SW480 (cell line): ENCODE measurements at regions not wholly inside any gene's neighbourhood (a gene's known extent, or its start where the extent isn't known, plus 50 kb on each side); places are given as distances from the start of the nearest gene placed in this dataset.

Experiments used
- DNase-seq: peaks from one replicate; pipeline ENCODE4 v3.0.0-alpha.2; 2016; ENCODE audit warnings: low spot score

GRCh38 chr3:82287562-82287961 lies 526.1 kb upstream of the GBE1 start:
- no peak for DNase-seq

GRCh38 chr3:82281205-82281604 lies 519.8 kb upstream of the GBE1 start:
- DNase-seq, result no peak

GRCh38 chr3:82276992-82277391 lies 515.5 kb upstream of the GBE1 start:
- no peak for DNase-seq

DNA sequence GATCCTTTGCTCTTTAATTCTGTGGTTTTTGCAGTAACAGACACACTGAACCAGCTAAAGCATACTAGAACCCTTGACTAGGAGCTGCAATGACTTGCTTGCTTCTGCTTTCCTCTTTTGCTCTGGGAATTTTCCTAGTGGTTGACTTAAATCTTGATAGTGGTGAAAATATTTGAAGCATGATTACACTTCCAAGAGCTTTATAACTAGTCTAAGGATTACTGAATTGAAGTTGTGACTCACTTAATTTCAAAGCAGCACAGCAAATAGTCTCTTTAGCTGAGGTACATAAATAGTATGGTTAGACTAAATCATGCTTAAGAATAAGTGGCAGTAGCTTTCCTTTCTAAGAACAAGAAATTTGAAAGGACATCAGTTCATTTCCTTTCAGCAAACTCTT lies 513.5 kb upstream of the GBE1 start:
- no peak for DNase-seq

DNA sequence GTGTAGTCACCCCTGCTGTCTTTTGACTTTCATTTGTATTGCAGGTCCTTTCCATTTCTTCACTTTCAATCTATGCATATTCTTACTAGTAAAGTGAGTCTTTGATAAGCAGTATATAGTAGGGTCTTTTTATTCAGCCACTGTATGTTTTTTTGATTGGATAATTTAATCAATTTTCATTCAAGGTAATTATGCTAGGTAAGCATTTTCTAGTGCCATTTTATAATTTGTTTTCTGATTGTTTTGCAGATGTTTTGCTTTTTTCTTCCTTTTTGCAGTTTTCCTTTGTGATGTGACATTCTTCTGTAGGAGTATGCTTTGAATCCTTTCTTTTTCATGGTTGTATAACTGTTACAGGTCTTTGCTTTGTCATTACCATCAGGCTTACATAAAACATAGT lies 504.3 kb upstream of the GBE1 start:
- no peak for DNase-seq

DNA sequence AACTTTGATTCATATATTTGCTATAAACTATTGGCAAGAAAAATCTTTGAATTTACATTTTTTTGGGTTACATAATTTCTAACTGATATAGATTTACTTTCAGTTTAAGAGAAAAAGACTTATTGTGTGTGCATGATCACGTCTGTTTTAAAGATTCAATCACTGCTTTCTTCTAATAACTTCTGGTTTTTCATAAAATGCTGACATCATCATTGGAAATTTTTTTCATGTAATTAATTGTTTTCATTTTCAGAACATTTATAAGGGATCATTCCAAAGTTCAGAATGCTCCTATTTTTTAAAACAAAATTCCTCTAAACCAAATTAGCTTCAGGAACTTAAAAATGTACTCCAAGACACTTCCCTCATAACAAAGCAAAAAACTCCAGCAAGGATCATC lies 500.7 kb upstream of the GBE1 start:
- no peak for DNase-seq

DNA sequence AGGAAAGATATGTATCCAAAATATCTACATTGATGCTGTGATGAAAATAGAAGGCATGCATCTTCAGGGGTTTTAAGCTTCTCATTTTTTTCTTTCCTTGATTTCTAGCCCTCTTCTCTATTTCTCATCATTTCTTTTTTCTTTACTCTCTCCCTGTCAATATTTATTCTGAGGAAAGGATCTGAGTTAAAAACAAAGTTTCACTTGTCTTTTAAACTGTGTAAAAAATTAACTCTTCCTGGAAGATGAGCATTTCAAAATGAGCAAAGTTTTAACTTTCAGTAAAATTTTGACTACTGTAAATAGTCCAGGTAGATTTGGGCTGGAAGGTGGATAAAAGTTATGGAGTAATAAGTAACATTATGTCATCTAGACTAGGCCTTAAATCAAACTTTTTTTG lies 500.2 kb upstream of the GBE1 start:
- no peak for DNase-seq

DNA sequence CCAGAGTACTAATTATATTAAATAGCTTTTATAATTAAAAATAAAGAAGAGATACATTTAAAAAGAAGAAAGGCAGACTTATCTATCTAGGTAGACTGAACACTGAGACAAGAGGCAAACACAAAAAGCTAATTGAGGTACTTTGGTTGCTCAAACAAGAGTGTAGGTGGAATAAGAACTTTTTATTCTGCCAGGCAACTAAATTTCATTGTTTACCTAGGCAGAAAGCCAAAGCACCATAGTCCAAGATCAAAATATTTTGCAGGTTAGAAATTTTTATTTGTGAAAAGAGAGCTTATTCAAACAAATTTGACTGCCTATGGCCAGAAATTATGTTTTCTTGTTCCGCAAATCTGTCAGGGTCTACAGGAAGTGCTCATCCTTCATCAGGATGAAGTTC lies 499.6 kb upstream of the GBE1 start:
- no peak for DNase-seq

DNA sequence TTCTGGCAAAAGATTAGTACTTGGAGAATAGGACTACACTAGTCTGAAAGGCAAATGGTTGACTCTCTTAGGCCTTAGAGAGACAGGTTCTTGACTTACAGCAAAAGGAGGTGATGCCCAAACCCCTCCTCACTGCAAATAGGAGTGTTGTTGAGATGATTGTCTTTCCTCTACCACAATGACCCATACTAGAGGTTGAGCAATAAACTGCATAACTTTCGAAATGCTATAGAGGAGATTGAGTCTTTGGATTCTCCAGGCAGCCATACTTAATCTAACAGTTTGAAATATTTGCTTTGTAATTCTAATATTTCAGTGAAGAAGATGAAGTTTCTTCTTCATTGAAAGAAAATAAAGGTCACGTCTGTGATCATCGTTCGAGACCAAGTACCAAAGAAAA lies 498.5 kb upstream of the GBE1 start:
- DNase-seq, result no peak

DNA sequence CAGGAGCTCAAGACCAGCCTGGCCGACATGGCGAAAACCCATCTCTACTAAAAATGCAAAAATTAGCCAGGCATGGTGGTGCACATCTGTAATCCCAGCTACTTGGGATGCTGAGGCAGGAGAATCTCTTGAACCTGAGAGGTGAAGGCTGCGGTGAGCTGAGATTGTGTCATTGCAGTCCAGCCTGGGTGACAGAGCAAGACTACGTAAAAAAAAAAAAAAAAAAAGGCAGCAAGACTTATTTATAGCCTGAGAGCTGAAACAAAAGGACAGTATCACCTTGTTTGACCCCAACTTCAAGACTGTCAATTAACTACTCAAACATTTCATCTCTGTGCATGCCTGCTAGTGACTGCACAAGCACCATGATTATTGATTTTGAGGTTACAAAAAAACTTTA lies 478.9 kb upstream of the GBE1 start:
- no peak for DNase-seq

DNA sequence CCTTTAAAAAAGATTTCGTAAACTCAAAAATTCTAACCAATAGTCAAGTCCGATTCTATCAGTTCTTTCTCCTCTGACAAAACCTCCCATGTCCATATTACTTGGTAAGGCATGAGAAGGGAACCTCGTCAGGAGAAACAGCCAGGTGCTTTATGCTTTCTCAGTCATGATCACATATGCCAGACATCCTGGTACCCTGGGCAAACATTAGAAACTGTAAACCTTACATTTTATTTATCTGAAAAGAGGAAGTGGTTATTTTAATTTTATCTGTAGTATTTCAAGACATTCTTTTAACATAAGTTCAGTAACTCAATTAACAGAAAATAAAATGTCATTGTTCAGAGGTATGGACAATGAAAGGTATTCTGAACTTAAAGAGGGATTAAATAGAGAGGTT lies 474.8 kb upstream of the GBE1 start:
- DNase-seq, result no peak

- no peak for DNase-seq
These were observed 468.0 kb upstream of the GBE1 start for GRCh38 chr3:82229397-82229796.

- no peak for DNase-seq
These were observed 463.2 kb upstream of the GBE1 start for GRCh38 chr3:82224661-82225060.

DNA sequence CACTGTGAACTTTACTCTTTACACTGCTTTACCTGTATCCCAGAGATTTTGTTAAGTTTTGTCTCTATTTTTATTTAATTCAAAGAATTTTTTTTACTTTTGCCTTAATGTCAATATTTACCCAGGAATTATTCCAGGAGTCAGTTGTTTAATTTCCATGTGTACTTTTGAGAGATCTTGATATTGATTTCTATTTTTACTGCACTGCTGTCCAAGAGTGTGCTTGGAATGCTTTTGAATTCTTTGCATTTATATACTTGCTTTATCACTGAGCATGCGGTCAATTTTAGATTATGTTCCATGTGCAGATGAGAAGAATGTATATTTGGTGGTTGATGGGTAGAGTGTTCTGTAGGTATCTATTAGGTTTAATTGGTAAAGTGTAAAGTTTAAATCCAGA lies 461.0 kb upstream of the GBE1 start:
- no peak for DNase-seq

DNA sequence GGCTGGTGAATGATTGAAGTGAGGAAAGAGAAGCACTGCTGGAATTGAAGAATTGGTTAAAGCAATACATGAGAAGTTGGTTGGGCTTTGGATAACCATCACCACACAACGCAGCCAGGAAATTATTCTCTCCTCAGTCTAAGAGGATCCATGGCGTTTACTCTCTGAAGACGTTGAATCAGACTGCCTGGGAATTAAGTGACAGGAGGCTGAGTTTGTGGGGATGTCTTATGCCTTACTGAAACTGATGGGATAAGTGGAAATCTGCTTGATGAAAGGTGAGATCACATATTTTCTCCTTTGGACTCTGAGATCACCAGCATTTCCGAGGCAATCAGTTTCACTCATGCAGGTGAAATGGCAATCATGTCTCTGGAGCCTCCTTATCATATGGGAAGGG lies 456.1 kb upstream of the GBE1 start:
- DNase-seq, result no peak

DNA sequence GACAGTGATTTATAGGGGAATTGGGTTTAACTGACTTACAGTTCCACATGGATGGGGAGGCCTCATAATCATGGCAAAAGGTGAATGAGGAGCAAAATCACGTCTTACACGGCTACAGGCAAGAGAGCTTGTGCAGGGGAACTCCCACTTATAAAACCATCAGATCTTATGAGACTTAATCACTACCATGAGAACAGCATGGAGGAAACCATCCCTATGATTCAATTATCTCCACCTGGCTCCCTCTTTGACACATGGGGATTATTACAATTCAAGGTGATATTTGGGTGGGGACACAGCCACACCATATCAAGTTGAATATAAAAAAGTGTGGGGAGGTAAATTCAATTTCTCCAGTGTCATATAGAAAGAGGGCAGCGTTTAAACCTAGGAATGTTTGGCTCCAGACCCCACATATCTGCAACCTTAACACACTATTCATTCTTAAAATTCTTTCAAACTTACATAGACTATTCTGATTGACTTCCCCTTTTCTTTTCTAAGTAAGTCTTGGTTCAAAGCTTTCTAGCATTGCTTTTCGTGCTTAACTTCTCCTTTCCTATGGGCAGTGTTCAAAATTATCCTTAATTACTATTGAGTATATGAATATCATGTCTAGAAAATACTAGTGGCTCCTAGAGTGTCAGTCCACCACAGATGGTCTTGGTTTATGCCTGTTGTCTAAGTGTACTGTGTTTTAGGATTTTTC lies 446.7 kb upstream of the GBE1 start:
- DNase-seq, result no peak

GRCh38 chr3:82202269-82202668 lies 440.8 kb upstream of the GBE1 start:
- no peak for DNase-seq

- DNase-seq, result no peak
These were observed 439.9 kb upstream of the GBE1 start for GRCh38 chr3:82201316-82201715.

GRCh38 chr3:82198009-82198408 lies 436.6 kb upstream of the GBE1 start:
- no peak for DNase-seq

GRCh38 chr3:82196645-82197044 lies 435.2 kb upstream of the GBE1 start:
- no peak for DNase-seq

- DNase-seq, result no peak
These were observed 433.4 kb upstream of the GBE1 start for GRCh38 chr3:82194870-82195269.

- DNase-seq, result no peak
These were observed 424.6 kb upstream of the GBE1 start for GRCh38 chr3:82186017-82186416.

DNA sequence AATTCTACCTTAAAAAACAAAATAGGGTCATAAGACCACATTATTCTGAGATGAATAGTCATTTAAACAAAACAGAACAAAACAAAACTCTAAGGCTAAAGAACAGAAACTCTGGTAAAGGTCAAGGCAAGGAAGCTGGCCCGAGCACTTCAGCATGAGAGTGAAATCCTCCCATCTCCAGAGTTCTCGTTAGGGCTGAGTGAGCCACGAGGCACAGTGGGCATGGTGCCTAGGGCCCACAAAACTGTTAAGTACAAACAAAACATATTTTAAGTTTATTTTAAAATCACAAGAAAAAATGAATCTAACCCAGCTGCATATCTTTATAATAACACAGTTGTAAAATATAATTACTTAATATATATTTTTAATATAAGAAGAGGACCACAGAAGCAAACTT lies 417.8 kb upstream of the GBE1 start:
- no peak for DNase-seq

GRCh38 chr3:82178291-82178690 lies 416.8 kb upstream of the GBE1 start:
- no peak for DNase-seq

DNA sequence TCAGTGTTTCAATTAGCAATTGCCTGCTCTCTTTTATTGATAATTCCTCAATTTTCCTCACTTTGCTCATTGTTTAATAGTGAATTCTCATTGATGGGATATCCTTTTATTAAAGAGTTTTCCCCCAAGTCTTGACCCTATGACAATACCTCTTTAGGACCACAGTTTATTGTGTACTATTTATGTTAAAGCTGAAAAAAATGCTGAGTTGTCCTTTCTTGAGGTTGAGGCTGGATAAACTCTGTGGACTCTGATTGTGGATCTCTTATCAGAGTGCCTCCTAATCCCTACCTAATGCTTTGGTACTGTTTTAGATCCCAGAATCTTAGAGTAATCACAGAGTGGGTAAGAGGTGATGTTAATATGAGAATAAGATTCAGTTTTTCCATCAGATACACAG lies 416.3 kb upstream of the GBE1 start:
- no peak for DNase-seq
